ENCODE measurements at regions not wholly inside any gene's neighbourhood (a gene's known extent, or its start where the extent isn't known, plus 50 kb on each side); places are given as distances from the start of the nearest gene placed in this dataset.

- TF ChIP-seq, protein P1, sequence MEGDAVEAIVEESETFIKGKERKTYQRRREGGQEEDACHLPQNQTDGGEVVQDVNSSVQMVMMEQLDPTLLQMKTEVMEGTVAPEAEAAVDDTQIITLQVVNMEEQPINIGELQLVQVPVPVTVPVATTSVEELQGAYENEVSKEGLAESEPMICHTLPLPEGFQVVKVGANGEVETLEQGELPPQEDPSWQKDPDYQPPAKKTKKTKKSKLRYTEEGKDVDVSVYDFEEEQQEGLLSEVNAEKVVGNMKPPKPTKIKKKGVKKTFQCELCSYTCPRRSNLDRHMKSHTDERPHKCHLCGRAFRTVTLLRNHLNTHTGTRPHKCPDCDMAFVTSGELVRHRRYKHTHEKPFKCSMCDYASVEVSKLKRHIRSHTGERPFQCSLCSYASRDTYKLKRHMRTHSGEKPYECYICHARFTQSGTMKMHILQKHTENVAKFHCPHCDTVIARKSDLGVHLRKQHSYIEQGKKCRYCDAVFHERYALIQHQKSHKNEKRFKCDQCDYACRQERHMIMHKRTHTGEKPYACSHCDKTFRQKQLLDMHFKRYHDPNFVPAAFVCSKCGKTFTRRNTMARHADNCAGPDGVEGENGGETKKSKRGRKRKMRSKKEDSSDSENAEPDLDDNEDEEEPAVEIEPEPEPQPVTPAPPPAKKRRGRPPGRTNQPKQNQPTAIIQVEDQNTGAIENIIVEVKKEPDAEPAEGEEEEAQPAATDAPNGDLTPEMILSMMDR (IDR thresholded peaks at IDR 0.05; ENCODE audit: insufficient read depth, low read length) = no peak
- no peak for TF ChIP-seq POLR2AphosphoS5 (IDR thresholded peaks at IDR 0.05; ENCODE audit: low read depth)
- TF ChIP-seq, protein P2, sequence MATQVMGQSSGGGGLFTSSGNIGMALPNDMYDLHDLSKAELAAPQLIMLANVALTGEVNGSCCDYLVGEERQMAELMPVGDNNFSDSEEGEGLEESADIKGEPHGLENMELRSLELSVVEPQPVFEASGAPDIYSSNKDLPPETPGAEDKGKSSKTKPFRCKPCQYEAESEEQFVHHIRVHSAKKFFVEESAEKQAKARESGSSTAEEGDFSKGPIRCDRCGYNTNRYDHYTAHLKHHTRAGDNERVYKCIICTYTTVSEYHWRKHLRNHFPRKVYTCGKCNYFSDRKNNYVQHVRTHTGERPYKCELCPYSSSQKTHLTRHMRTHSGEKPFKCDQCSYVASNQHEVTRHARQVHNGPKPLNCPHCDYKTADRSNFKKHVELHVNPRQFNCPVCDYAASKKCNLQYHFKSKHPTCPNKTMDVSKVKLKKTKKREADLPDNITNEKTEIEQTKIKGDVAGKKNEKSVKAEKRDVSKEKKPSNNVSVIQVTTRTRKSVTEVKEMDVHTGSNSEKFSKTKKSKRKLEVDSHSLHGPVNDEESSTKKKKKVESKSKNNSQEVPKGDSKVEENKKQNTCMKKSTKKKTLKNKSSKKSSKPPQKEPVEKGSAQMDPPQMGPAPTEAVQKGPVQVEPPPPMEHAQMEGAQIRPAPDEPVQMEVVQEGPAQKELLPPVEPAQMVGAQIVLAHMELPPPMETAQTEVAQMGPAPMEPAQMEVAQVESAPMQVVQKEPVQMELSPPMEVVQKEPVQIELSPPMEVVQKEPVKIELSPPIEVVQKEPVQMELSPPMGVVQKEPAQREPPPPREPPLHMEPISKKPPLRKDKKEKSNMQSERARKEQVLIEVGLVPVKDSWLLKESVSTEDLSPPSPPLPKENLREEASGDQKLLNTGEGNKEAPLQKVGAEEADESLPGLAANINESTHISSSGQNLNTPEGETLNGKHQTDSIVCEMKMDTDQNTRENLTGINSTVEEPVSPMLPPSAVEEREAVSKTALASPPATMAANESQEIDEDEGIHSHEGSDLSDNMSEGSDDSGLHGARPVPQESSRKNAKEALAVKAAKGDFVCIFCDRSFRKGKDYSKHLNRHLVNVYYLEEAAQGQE (IDR thresholded peaks at IDR 0.05; ENCODE audit: insufficient replicate concordance, low read depth) = no peak
These were observed 411.8 kb downstream of the ARL4A start for GRCh38 chr7:13099154-13099795.
